Kidney (tissue), 13 donors: ENCODE measurements at regions not wholly inside any gene's neighbourhood (a gene's known extent, or its start where the extent isn't known, plus 50 kb on each side); places are given as distances from the start of the nearest gene placed in this dataset.
A peak's percentile ranks its signal among the peaks of the same experiment; 100 is the strongest.

Experiments
- DNase-seq, 5 donors: peaks; one replicate each; pipeline ENCODE4 v3.0.0-alpha.2; 2013 to 2020
- FAIRE-seq: peaks from 2 replicates; lab custom pipeline; 2012; peaks lifted over from hg19 to GRCh38; lab: Jason Lieb, UNC
- H3K27ac ChIP-seq, 2 donors: one replicate each; pipeline ENCODE4 v1.7.0; 2013; ENCODE audit warnings: low read depth in 2 of 2, low read length in 2 of 2, inconsistent platforms in 1 of 2
- H3K27me3 ChIP-seq: one replicate; pipeline ENCODE4 v1.7.1; 2013; ENCODE audit warnings: low read length, inconsistent platforms; ENCODE audit not compliant: control insufficient read depth, insufficient read depth
- H3K36me3 ChIP-seq, 3 donors: one replicate each; pipeline versions ENCODE4 v1.7.0 to v1.7.1; 2013; ENCODE audit warnings: low read length in 3 of 3, control low read depth in 1 of 3, inconsistent platforms in 1 of 3; ENCODE audit not compliant: insufficient read depth in 3 of 3, control insufficient read depth in 2 of 3
- H3K4me1 ChIP-seq, 3 donors: one replicate each; pipeline versions ENCODE4 v1.7.0 to v1.7.1; 2013; ENCODE audit warnings: low read length in 3 of 3, inconsistent platforms in 1 of 3, low read depth in 1 of 3; ENCODE audit not compliant: control insufficient read depth in 2 of 3, insufficient read depth in 2 of 3
- H3K4me3 ChIP-seq, 3 donors: one replicate each; pipeline versions ENCODE4 v1.7.0 to v1.8.1; 2013; ENCODE audit warnings: low read length in 3 of 3, control low read depth in 1 of 3, inconsistent platforms in 1 of 3
- H3K9ac ChIP-seq, 3 donors: one replicate each; pipeline versions ENCODE4 v1.7.0 to v1.7.1; 2013; ENCODE audit warnings: low read length in 3 of 3, control low read depth in 1 of 3, inconsistent platforms in 1 of 3
- H3K9me3 ChIP-seq, 3 donors: one replicate each; pipeline versions ENCODE4 v1.7.0 to v1.7.1; 2013; ENCODE audit warnings: low read length in 3 of 3, control low read depth in 1 of 3, inconsistent platforms in 1 of 3; ENCODE audit not compliant: control insufficient read depth in 2 of 3, insufficient read depth in 1 of 3
- CTCF ChIP-seq: IDR thresholded peaks from 3 replicates; pipeline ENCODE4 v1.5.1; 2012; ENCODE audit warnings: mild to moderate bottlenecking, moderate library complexity, borderline replicate concordance; ENCODE audit not compliant: insufficient read depth; ENCODE audit errors: extremely low read depth
- intact Hi-C: fragments of 100-400 bp; cut with DNase I; formaldehyde crosslinking; loops from one replicate; pipeline ENCODE4 v1.11.1; 2022
- donor health status: control.
- donor health status: control.
- donor health status: control.
- donor health status: control.
- donor health status: control.
- donor health status: DM: yes; HTN: yes; CAD: no.
- donor health status: Normal renal cell carcinoma (clear cell type).

GRCh38 chr3:159923336-159923735 is 65.3 kb upstream of the IL12A start:
- Histone ChIP-seq H3K9ac (no peak overlapping the region), H3K27ac (no peak overlapping the region), H3K36me3 (no peaks in the 10 kb centered on the region), H3K27me3 (no peaks in the 10 kb centered on the region), H3K9me3 (no peaks in the 10 kb centered on the region), H3K4me3 (no peak overlapping the region), H3K4me1 (no peaks in the 10 kb centered on the region)
- intact Hi-C loops = no loop called here
- FAIRE-seq (no peak), DNase-seq (no peak)
- TF ChIP-seq CTCF = no peak

- intact Hi-C loops = no loop called here
- DNase-seq (no peak), FAIRE-seq (no peak)
- Histone ChIP-seq H3K27me3 (no peaks in the 10 kb centered on the region), H3K9me3 (no peaks in the 10 kb centered on the region), H3K9ac (no peak overlapping the region), H3K4me1 (no peaks in the 10 kb centered on the region), H3K36me3 (no peaks in the 10 kb centered on the region), H3K4me3 (no peak overlapping the region), H3K27ac (no peak overlapping the region)
- TF ChIP-seq CTCF = no peak
These were observed 64.7 kb upstream of the IL12A start for GRCh38 chr3:159923956-159924355.

GRCh38 chr3:159924411-159924810 is 64.2 kb upstream of the IL12A start:
- Histone ChIP-seq H3K4me3 (no peak overlapping the region), H3K27me3 (no peaks in the 10 kb centered on the region), H3K9me3 (no peaks in the 10 kb centered on the region), H3K9ac (no peak overlapping the region), H3K36me3 (no peaks in the 10 kb centered on the region), H3K27ac (no peak overlapping the region), H3K4me1 (no peaks in the 10 kb centered on the region)
- DNase-seq (peak in 2 of 5 donors; percentile 32 to 37), FAIRE-seq (no peak)
- intact Hi-C loops = no loop called here
- no peak for TF ChIP-seq CTCF

- no peak for TF ChIP-seq CTCF
- Histone ChIP-seq H3K27ac (no peak overlapping the region), H3K27me3 (no peaks in the 10 kb centered on the region), H3K36me3 (no peaks in the 10 kb centered on the region), H3K4me3 (no peak overlapping the region), H3K9me3 (no peaks in the 10 kb centered on the region), H3K9ac (no peak overlapping the region), H3K4me1 (no peaks in the 10 kb centered on the region)
- DNase-seq = no peak
- intact Hi-C loops = no loop called here
- no peak for FAIRE-seq
These were observed 63.4 kb upstream of the IL12A start for GRCh38 chr3:159925248-159925647.
